ENCODE measurements at regions not wholly inside any gene's neighbourhood (a gene's known extent, or its start where the extent isn't known, plus 50 kb on each side); places are given as distances from the start of the nearest gene placed in this dataset.

DNA sequence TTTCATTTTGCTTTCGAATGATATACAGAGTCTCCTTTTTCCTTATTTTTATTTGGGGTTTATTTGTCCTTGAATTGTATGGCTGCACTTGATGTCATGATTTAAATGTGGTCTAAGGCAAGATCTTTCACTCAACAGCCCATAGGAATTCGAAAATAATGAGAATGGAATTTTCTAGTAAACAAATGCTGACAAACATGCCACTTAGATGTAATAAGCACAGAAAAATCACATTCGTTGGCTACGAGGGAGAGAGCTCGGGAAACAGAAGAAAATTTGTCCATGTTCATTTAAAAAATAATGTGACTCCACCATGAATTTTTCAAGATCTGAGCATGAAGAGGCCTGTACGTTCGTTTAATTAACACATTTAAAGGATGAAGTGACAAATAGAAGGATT, 73.0 kb downstream of the BLID start:
- TF ChIP-seq EZH2 (IDR thresholded peaks at IDR 0.05; ENCODE audit: borderline replicate concordance, insufficient read depth, low read length, poor library complexity, severe bottlenecking) (no peak), POLR2AphosphoS5 (IDR thresholded peaks at IDR 0.05) (no peak), SMC3 (conservative IDR thresholded peaks at IDR 0.05; ENCODE audit: poor library complexity) (no peak), RAD21 (conservative IDR thresholded peaks at IDR 0.05) (no peak)
- TF ChIP-seq, protein P1, sequence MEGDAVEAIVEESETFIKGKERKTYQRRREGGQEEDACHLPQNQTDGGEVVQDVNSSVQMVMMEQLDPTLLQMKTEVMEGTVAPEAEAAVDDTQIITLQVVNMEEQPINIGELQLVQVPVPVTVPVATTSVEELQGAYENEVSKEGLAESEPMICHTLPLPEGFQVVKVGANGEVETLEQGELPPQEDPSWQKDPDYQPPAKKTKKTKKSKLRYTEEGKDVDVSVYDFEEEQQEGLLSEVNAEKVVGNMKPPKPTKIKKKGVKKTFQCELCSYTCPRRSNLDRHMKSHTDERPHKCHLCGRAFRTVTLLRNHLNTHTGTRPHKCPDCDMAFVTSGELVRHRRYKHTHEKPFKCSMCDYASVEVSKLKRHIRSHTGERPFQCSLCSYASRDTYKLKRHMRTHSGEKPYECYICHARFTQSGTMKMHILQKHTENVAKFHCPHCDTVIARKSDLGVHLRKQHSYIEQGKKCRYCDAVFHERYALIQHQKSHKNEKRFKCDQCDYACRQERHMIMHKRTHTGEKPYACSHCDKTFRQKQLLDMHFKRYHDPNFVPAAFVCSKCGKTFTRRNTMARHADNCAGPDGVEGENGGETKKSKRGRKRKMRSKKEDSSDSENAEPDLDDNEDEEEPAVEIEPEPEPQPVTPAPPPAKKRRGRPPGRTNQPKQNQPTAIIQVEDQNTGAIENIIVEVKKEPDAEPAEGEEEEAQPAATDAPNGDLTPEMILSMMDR (IDR thresholded peaks at IDR 0.05; ENCODE audit: poor library complexity, severe bottlenecking), result no peak
- TF ChIP-seq, protein P2, sequence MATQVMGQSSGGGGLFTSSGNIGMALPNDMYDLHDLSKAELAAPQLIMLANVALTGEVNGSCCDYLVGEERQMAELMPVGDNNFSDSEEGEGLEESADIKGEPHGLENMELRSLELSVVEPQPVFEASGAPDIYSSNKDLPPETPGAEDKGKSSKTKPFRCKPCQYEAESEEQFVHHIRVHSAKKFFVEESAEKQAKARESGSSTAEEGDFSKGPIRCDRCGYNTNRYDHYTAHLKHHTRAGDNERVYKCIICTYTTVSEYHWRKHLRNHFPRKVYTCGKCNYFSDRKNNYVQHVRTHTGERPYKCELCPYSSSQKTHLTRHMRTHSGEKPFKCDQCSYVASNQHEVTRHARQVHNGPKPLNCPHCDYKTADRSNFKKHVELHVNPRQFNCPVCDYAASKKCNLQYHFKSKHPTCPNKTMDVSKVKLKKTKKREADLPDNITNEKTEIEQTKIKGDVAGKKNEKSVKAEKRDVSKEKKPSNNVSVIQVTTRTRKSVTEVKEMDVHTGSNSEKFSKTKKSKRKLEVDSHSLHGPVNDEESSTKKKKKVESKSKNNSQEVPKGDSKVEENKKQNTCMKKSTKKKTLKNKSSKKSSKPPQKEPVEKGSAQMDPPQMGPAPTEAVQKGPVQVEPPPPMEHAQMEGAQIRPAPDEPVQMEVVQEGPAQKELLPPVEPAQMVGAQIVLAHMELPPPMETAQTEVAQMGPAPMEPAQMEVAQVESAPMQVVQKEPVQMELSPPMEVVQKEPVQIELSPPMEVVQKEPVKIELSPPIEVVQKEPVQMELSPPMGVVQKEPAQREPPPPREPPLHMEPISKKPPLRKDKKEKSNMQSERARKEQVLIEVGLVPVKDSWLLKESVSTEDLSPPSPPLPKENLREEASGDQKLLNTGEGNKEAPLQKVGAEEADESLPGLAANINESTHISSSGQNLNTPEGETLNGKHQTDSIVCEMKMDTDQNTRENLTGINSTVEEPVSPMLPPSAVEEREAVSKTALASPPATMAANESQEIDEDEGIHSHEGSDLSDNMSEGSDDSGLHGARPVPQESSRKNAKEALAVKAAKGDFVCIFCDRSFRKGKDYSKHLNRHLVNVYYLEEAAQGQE (IDR thresholded peaks at IDR 0.05; ENCODE audit: borderline replicate concordance), result no peak

Data from neural cell (in vitro differentiated cells).